ENCODE measurements at regions not wholly inside any gene's neighbourhood (a gene's known extent, or its start where the extent isn't known, plus 50 kb on each side); places are given as distances from the start of the nearest gene placed in this dataset.

DNA sequence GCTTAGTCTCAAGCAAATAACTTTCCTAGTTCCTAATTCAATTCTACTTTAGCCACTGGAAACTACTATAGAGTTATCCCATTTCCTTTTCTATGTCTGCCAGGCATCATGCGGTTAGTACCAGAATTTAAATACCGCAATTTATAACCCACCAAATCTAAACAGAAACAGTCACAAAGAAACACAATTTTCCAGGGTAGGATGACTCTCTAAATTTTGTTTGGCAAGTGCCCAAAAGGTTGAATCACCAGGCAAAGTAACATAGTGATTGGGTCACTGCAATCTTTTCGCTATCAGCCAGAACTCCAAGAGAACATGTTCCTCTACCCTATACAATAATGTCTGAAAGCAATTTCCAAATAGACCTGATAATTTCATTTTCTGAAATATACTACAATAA is 240.2 kb upstream of the GRIA3 start:
- TF ChIP-seq CEBPB (IDR thresholded peaks at IDR 0.05) (no peak), CREB1 (IDR thresholded peaks at IDR 0.05; ENCODE audit: low read depth) (no peak), TCF12 (IDR thresholded peaks at IDR 0.05; ENCODE audit: low read depth) (no peak), FOXM1 (IDR thresholded peaks at IDR 0.05; ENCODE audit: borderline replicate concordance, low read depth) (no peak), TAF1 (IDR thresholded peaks at IDR 0.05; ENCODE audit: low read depth) (no peak), ZBTB7A (IDR thresholded peaks at IDR 0.05; ENCODE audit: low read depth) (no peak), EP300 (IDR thresholded peaks at IDR 0.05; ENCODE audit: borderline replicate concordance) (no peak)
- TF ChIP-seq, protein P1, sequence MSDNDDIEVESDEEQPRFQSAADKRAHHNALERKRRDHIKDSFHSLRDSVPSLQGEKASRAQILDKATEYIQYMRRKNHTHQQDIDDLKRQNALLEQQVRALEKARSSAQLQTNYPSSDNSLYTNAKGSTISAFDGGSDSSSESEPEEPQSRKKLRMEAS (IDR thresholded peaks at IDR 0.05), result no peak
